ENCODE measurements at regions not wholly inside any gene's neighbourhood (a gene's known extent, or its start where the extent isn't known, plus 50 kb on each side); places are given as distances from the start of the nearest gene placed in this dataset.

- no peak overlapping the region for H3K4me3 ChIP-seq
- no peaks in the 10 kb centered on the region for H3K27me3 ChIP-seq (replicated peaks in 1 of 2; ENCODE audit: control insufficient read depth in 2 of 2, insufficient read depth in 2 of 2, low read length in 1 of 2)
- no peak overlapping the region for H3K27ac ChIP-seq (ENCODE audit: control insufficient read depth, insufficient read depth)
- no peaks in the 10 kb centered on the region for H3K79me2 ChIP-seq (ENCODE audit: control insufficient read depth, insufficient read depth, low read length)
- ATAC-seq (no peak), DNase-seq (ENCODE audit: low read depth, low spot score) (no peak), FAIRE-seq (no peak)
- intact Hi-C loops (cut with micrococcal nuclease; ENCODE audit: unreplicated experiment) (no loop called here), in situ Hi-C loops (cut with MboI) (no loop called here)
- TF ChIP-seq PML (IDR thresholded peaks at IDR 0.05; ENCODE audit: low read length), result no peak
- TF ChIP-seq NBN (IDR thresholded peaks at IDR 0.05), result no peak
- TF ChIP-seq RBBP5 (conservative IDR thresholded peaks at IDR 0.05), result no peak
- TF ChIP-seq TARDBP (IDR thresholded peaks at IDR 0.05; ENCODE audit: borderline replicate concordance), result no peak
- TF ChIP-seq EZH2 (IDR thresholded peaks at IDR 0.05; ENCODE audit: borderline replicate concordance, control insufficient read depth, low read depth, low read length), result no peak
- no peak for TF ChIP-seq IKZF2 (IDR thresholded peaks at IDR 0.05)
- TF ChIP-seq RCOR1 (conservative IDR thresholded peaks at IDR 0.05; ENCODE audit: low read depth, low read length), result no peak
- no peak for TF ChIP-seq ZNF274 (IDR thresholded peaks at IDR 0.05; ENCODE audit: insufficient read depth, insufficient read length)
- no peak for TF ChIP-seq HDAC6 (IDR thresholded peaks at IDR 0.05; ENCODE audit: unreplicated experiment)
- no peak for TF ChIP-seq CHD4 (IDR thresholded peaks at IDR 0.05)
- no peak for TF ChIP-seq SKIL (IDR thresholded peaks at IDR 0.05; ENCODE audit: low read depth, poor library complexity, severe bottlenecking)
- no peak for TF ChIP-seq TCF7 (IDR thresholded peaks at IDR 0.05; ENCODE audit: borderline replicate concordance)
- TF ChIP-seq IRF3 (IDR thresholded peaks at IDR 0.05), result no peak
- no peak for TF ChIP-seq ZNF622 (IDR thresholded peaks at IDR 0.05)
- no peak for TF ChIP-seq CHD1 (IDR thresholded peaks at IDR 0.05; ENCODE audit: low read depth, low read length)
- H3K9ac ChIP-seq (ENCODE audit: control insufficient read depth, insufficient read depth, low read length), result no peak overlapping the region
- ChIA-PET POLR2A (no interaction called here), RAD21 (ENCODE audit: unreplicated experiment) (no interaction called here), SMC1A (ENCODE audit: uncharacterized antibody, unreplicated experiment) (interaction anchor here (0.7 kb wide), 1 partner anchor 543 kb away, joined by 3 read pairs; no protein-coding TSS in a partner anchor), CTCF (no interaction called here)
- no peaks in the 10 kb centered on the region for H4K20me1 ChIP-seq (ENCODE audit: control insufficient read depth, insufficient read depth)
- no peaks in the 10 kb centered on the region for H3K4me1 ChIP-seq (ENCODE audit: control insufficient read depth, insufficient read depth, low read length)
- H3K36me3 ChIP-seq (ENCODE audit: control insufficient read depth in 2 of 2, insufficient read depth in 2 of 2, low read length in 1 of 2), result no peaks in the 10 kb centered on the region
- WGBS (ENCODE audit: insufficient coverage, insufficient replicate concordance, low lambda C conversion rate, missing lambda C conversion rate), result 0% methylated on average over 1 of the region's 1 CpG
- H3K4me2 ChIP-seq (ENCODE audit: control insufficient read depth, insufficient read depth), result no peak overlapping the region
- H2AFZ ChIP-seq (ENCODE audit: control insufficient read depth, low read depth, low read length), result no peak overlapping the region
- no peaks in the 10 kb centered on the region for H3K9me3 ChIP-seq (replicated peaks; ENCODE audit: control insufficient read depth, insufficient read depth, low read length)
- BruUV-seq (replicated peaks), result no TSS peak
Observed at GRCh38 chr4:79495447-79495846, 87.4 kb upstream of the GK2 start.
